ENCODE measurements at regions not wholly inside any gene's neighbourhood (a gene's known extent, or its start where the extent isn't known, plus 50 kb on each side); places are given as distances from the start of the nearest gene placed in this dataset.

DNA sequence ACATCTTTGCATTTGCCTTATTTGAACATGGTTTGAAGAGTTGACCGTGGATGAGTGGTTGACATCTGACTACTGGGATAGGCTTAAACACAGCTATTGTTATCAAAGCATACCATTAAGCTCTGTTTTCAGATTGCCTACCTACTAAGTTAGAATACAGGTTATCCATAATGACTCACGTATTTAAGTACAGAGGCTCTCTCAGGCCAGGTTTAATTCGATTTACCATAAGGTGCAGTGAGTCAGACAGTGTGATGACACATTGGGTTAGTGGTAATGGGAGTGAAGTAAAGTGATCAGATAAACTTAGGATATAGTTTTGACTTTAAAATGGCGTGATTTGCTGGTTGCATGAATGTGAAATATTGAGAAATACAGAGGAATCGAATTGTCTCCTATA lies 732.0 kb upstream of the CTNND2 start:
- Mint-ChIP-seq H3K36me3 (ENCODE audit: unreplicated experiment) (no peaks in the 10 kb centered on the region), H3K9me3 (ENCODE audit: unreplicated experiment) (no peaks in the 10 kb centered on the region), H3K27ac (ENCODE audit: unreplicated experiment) (no peak overlapping the region), H3K27me3 (ENCODE audit: unreplicated experiment) (no peaks in the 10 kb centered on the region), H3K4me1 (ENCODE audit: unreplicated experiment) (no peaks in the 10 kb centered on the region), H3K4me3 (ENCODE audit: unreplicated experiment) (no peak overlapping the region)
- TF ChIP-seq, protein P1, sequence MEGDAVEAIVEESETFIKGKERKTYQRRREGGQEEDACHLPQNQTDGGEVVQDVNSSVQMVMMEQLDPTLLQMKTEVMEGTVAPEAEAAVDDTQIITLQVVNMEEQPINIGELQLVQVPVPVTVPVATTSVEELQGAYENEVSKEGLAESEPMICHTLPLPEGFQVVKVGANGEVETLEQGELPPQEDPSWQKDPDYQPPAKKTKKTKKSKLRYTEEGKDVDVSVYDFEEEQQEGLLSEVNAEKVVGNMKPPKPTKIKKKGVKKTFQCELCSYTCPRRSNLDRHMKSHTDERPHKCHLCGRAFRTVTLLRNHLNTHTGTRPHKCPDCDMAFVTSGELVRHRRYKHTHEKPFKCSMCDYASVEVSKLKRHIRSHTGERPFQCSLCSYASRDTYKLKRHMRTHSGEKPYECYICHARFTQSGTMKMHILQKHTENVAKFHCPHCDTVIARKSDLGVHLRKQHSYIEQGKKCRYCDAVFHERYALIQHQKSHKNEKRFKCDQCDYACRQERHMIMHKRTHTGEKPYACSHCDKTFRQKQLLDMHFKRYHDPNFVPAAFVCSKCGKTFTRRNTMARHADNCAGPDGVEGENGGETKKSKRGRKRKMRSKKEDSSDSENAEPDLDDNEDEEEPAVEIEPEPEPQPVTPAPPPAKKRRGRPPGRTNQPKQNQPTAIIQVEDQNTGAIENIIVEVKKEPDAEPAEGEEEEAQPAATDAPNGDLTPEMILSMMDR (IDR thresholded peaks at IDR 0.05) = no peak
- no peak for DNase-seq (ENCODE audit: extremely low spot score, unreplicated experiment)

DNA sequence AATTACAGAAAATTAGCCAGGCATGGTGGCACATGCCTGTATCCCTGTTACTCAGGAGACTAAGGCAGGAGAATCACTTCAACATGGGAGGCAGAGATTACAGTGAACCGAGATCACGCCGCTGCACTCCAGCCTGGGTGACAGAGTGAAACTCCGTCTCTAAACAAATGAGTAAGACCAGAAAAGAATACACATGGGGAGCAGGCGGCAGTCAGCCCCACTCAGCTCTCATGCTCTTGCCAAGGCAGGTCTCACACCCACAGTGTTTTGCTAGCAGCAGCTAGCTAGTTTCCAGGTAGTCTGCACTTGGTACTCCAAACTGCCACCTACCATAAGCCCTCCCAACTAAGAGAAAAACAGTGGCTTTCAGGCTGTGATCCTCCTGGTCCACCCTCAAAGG lies 722.3 kb upstream of the CTNND2 start:
- no peaks in the 10 kb centered on the region for H3K36me3 Mint-ChIP-seq (ENCODE audit: unreplicated experiment)
- no peak overlapping the region for H3K27ac Mint-ChIP-seq (ENCODE audit: unreplicated experiment)
- H3K4me3 Mint-ChIP-seq (ENCODE audit: unreplicated experiment) = no peak overlapping the region

DNA sequence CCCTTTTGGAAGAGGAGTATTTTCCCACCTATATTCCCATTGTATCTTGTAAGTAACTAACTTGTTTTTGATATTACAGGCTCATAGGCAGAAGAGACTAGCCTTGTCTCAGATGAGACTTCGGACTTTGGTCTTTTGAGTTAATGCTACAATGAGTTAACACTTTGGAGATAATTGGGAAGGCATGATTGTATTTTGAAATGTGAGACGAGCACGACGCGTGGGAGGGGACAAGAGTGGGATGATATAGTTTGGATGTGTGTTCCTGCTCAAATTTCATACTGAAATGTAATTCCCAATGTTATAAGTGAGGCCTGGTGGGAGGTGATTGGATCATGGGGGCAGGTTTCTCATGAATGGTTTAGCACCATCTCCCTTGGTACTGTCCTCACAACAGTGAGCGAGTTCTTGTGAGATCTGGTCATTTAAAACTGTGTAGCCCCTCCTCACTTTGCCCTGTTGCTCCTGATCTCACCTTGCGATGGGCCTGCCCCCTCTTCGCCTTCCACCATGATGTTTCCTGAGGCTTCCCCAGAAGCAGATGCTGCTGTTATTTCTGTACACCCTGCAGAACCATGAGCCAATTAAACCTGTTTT lies 721.5 kb upstream of the CTNND2 start:
- Mint-ChIP-seq H3K4me1 (ENCODE audit: unreplicated experiment) (no peaks in the 10 kb centered on the region), H3K36me3 (ENCODE audit: unreplicated experiment) (no peaks in the 10 kb centered on the region), H3K9me3 (ENCODE audit: unreplicated experiment) (peaks cover 8% of the 10 kb centered on the region), H3K4me3 (ENCODE audit: unreplicated experiment) (no peak overlapping the region), H3K27ac (ENCODE audit: unreplicated experiment) (no peak overlapping the region), H3K27me3 (ENCODE audit: unreplicated experiment) (no peaks in the 10 kb centered on the region)
- TF ChIP-seq, protein P1 (IDR thresholded peaks at IDR 0.05) = no peak
- no peak for DNase-seq (ENCODE audit: extremely low spot score, unreplicated experiment)

More for the DNA sequence above, 722.3 kb upstream of the CTNND2 start:
- no peak for DNase-seq (ENCODE audit: extremely low spot score, unreplicated experiment)
- peaks cover 6% of the 10 kb centered on the region for H3K9me3 Mint-ChIP-seq (ENCODE audit: unreplicated experiment)
- no peaks in the 10 kb centered on the region for H3K4me1 Mint-ChIP-seq (ENCODE audit: unreplicated experiment)
- H3K27me3 Mint-ChIP-seq (ENCODE audit: unreplicated experiment) = no peaks in the 10 kb centered on the region
- TF ChIP-seq, protein P1 (IDR thresholded peaks at IDR 0.05) = no peak

DNA sequence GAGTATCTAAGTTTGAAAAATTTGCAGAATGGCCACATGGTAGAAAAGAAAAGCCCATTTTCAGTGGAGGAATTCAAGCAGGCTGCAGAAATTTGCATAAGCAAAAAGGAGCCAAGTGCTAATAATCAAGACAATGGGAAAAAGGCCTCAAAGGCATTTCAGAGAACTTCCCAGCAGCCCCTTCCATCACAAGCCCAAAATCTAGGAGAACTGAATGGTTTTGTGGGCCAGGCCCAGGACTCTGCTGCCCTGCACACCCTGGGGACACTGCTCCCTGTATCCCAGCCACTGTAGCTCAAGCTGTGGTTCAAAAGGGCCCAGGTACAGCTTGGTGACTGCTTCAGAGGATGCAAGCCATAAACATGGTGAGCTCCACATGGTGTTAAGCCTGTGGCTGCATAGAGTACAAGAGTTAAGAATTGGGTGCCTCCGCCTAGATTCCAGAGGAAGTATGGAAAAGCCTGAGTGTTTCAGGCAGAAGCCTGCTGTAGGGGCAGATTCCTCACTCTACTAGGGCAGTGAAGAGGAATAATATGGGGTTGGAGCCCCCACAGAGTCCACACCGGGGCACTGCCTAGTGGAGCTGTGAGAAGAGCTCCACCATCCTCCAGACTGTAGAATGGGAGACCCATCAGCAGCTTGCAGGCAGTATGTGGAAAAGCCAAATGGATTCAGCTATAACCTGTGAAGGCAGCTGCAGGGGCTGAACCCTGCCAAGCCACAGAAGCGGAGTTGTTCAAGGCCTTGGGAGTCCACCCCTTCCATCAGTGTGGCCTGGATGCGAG lies 720.7 kb upstream of the CTNND2 start:
- Mint-ChIP-seq H3K27me3 (ENCODE audit: unreplicated experiment) (no peaks in the 10 kb centered on the region), H3K4me1 (ENCODE audit: unreplicated experiment) (no peaks in the 10 kb centered on the region), H3K36me3 (ENCODE audit: unreplicated experiment) (no peaks in the 10 kb centered on the region), H3K9me3 (ENCODE audit: unreplicated experiment) (peaks cover 9% of the 10 kb centered on the region), H3K4me3 (ENCODE audit: unreplicated experiment) (no peak overlapping the region), H3K27ac (ENCODE audit: unreplicated experiment) (no peak overlapping the region)
- TF ChIP-seq, protein P1 (IDR thresholded peaks at IDR 0.05) = no peak
- DNase-seq (ENCODE audit: extremely low spot score, unreplicated experiment) = no peak

DNA sequence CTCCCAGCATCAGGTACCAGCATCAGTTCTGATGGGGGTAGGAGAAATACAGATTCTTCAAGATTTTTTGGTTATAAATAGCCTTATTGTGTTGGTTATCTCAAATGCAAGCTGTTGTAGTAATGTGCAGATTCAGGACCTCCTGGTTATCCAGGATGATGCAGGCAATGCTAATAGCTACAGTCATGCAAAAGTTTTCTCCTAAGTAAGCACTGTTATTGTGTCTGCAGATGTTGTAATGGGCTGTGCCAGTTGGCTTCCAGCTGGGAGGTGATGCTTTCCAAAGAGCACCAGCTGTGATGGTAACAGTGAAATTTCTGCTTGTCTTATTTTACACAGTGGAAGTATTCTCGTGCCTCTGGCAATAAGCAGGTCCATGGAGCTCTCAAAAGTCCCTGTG lies 719.2 kb upstream of the CTNND2 start:
- TF ChIP-seq, protein P1 (IDR thresholded peaks at IDR 0.05) = no peak
- H3K4me3 Mint-ChIP-seq (ENCODE audit: unreplicated experiment) = no peak overlapping the region
- H3K36me3 Mint-ChIP-seq (ENCODE audit: unreplicated experiment) = no peaks in the 10 kb centered on the region
- H3K4me1 Mint-ChIP-seq (ENCODE audit: unreplicated experiment) = no peaks in the 10 kb centered on the region
- no peak overlapping the region for H3K27ac Mint-ChIP-seq (ENCODE audit: unreplicated experiment)
- H3K9me3 Mint-ChIP-seq (ENCODE audit: unreplicated experiment) = peaks cover 17% of the 10 kb centered on the region
- H3K27me3 Mint-ChIP-seq (ENCODE audit: unreplicated experiment) = no peaks in the 10 kb centered on the region
- DNase-seq (ENCODE audit: extremely low spot score, unreplicated experiment) = no peak
